GM23338 (cell line): ENCODE measurements at regions not wholly inside any gene's neighbourhood (a gene's known extent, or its start where the extent isn't known, plus 50 kb on each side); places are given as distances from the start of the nearest gene placed in this dataset.

Experiments
- ATAC-seq: fragments of 200-7000 bp; cut with Tn5 transposase; 3 replicates; pipeline ENCODE4 v1.9.1; 2020
- DNase-seq: peaks from one replicate; pipeline ENCODE4 v3.0.0-alpha.2; 2015; ENCODE audit warnings: low spot score
- H2AFZ ChIP-seq: fragments of 200-600 bp; sonication (generic); 2 replicates; pipeline ENCODE4 v1.8.0; 2016; ENCODE audit warnings: antibody characterized with exemption, mild to moderate bottlenecking, moderate library complexity
- H3F3A ChIP-seq: fragments of 200-600 bp; sonication (generic); replicated peaks from 2 replicates; pipeline ENCODE4 v1.8.0; 2017; ENCODE audit warnings: antibody characterized with exemption, mixed run types, low read depth
- H3K27ac ChIP-seq: fragments of 200-600 bp; sonication (generic); 2 replicates; pipeline ENCODE4 v1.6.1; 2016; ENCODE audit warnings: low read depth
- H3K27me3 ChIP-seq: fragments of 200-600 bp; sonication (generic); 2 replicates; pipeline ENCODE4 v1.8.0; 2016; ENCODE audit warnings: mild to moderate bottlenecking, mixed run types, moderate library complexity; ENCODE audit not compliant: insufficient read depth
- H3K36me3 ChIP-seq: fragments of 200-600 bp; sonication (generic); 2 replicates; pipeline ENCODE4 v1.8.0; 2016; ENCODE audit warnings: mild to moderate bottlenecking; ENCODE audit not compliant: insufficient read depth
- H3K4me1 ChIP-seq: fragments of 200-600 bp; sonication (generic); 2 replicates; pipeline ENCODE4 v1.8.0; 2016; ENCODE audit warnings: mild to moderate bottlenecking, moderate library complexity; ENCODE audit not compliant: insufficient read depth
- H3K4me2 ChIP-seq: fragments of 200-600 bp; sonication (generic); 2 replicates; pipeline ENCODE4 v1.7.1; 2017; ENCODE audit warnings: mixed run types
- H3K4me3 ChIP-seq: fragments of 200-600 bp; sonication (generic); 2 replicates; pipeline ENCODE4 v1.6.1; 2016; ENCODE audit warnings: mixed run types
- H3K79me2 ChIP-seq: fragments of 200-600 bp; sonication (generic); replicated peaks from 2 replicates; pipeline ENCODE4 v1.8.0; 2017; ENCODE audit warnings: mild to moderate bottlenecking; ENCODE audit not compliant: insufficient read depth
- H3K9me2 ChIP-seq: fragments of 200-600 bp; sonication (generic); 2 replicates; pipeline ENCODE4 v1.8.0; 2017; ENCODE audit not compliant: insufficient read depth
- H4K20me1 ChIP-seq: fragments of 200-600 bp; sonication (generic); replicated peaks from 2 replicates; pipeline ENCODE4 v1.8.0; 2017; ENCODE audit warnings: mild to moderate bottlenecking; ENCODE audit not compliant: insufficient read depth
- H3K27ac Mint-ChIP-seq: 2 replicates; pipeline ENCODE4 v1.8.0; 2020; ENCODE audit warnings: inconsistent platforms, mild to moderate bottlenecking, moderate library complexity, mixed read lengths
- H3K27me3 Mint-ChIP-seq: 3 replicates; pipeline ENCODE4 v1.8.0; 2022; ENCODE audit warnings: low read depth, mild to moderate bottlenecking, moderate library complexity, mixed read lengths, inconsistent platforms; ENCODE audit not compliant: insufficient read depth, poor library complexity
- H3K36me3 Mint-ChIP-seq: 3 replicates; pipeline ENCODE4 v1.8.0; 2021; ENCODE audit warnings: low read depth, mild to moderate bottlenecking, inconsistent platforms, moderate library complexity, mixed read lengths
- H3K4me1 Mint-ChIP-seq: 3 replicates; pipeline ENCODE4 v1.8.0; 2020; ENCODE audit warnings: mild to moderate bottlenecking, inconsistent platforms, mixed read lengths
- H3K4me3 Mint-ChIP-seq: 3 replicates; pipeline ENCODE4 v1.8.0; 2021; ENCODE audit warnings: moderate library complexity, mild to moderate bottlenecking, inconsistent platforms, mixed read lengths
- H3K9me3 Mint-ChIP-seq: 3 replicates; pipeline ENCODE4 v1.8.0; 2020; ENCODE audit warnings: moderate library complexity, mild to moderate bottlenecking, inconsistent platforms, mixed read lengths
- CREB1 ChIP-seq: fragments of 250-450 bp; sonication (Bioruptor Pico); IDR thresholded peaks from 2 replicates; pipeline ENCODE4 v1.5.0; 2020; ENCODE audit warnings: low read depth, mild to moderate bottlenecking, moderate library complexity
- CTCF ChIP-seq, 2 experiments: fragments of 200-600 bp in 1 of 2; sonication (generic) in 1 of 2; conservative IDR thresholded peaks; 2 replicates each; pipeline versions ENCODE4 v1.5.1 to v1.6.1; 2016 to 2017; ENCODE audit warnings: antibody characterized with exemption in 2 of 2, low read depth in 2 of 2, mild to moderate bottlenecking in 2 of 2, moderate library complexity in 1 of 2
- EZH2 ChIP-seq: fragments of 200-600 bp; sonication (generic); IDR thresholded peaks from one replicate; pipeline ENCODE4 v1.8.0; 2017; ENCODE audit warnings: antibody characterized with exemption, mild to moderate bottlenecking, low read depth; ENCODE audit not compliant: unreplicated experiment
- EZH2phosphoT487 ChIP-seq: fragments of 200-600 bp; sonication (generic); IDR thresholded peaks from one replicate; pipeline ENCODE4 v1.8.1; 2018; ENCODE audit warnings: antibody characterized with exemption; ENCODE audit not compliant: unreplicated experiment
- JUNB ChIP-seq: IDR thresholded peaks from one replicate; pipeline ENCODE4 v1.6.1; 2016; ENCODE audit warnings: antibody characterized with exemption; ENCODE audit not compliant: unreplicated experiment
- NANOG ChIP-seq: IDR thresholded peaks from 2 replicates; pipeline ENCODE4 v1.6.1; 2016; ENCODE audit warnings: antibody characterized with exemption, borderline replicate concordance
- POLR2AphosphoS5 ChIP-seq: IDR thresholded peaks from 2 replicates; pipeline ENCODE4 v1.6.1; 2016; ENCODE audit warnings: antibody characterized with exemption, low read depth
- STAT1 ChIP-seq: IDR thresholded peaks from one replicate; pipeline ENCODE4 v1.6.1; 2016; ENCODE audit warnings: antibody characterized with exemption; ENCODE audit not compliant: unreplicated experiment
- ZNF114 ChIP-seq: fragments of 250-450 bp; sonication (Bioruptor Pico); IDR thresholded peaks from 2 replicates; pipeline ENCODE4 v1.5.0; 2020; ENCODE audit warnings: mild to moderate bottlenecking, moderate library complexity
- ZNF331 ChIP-seq: fragments of 250-450 bp; sonication (Bioruptor Pico); IDR thresholded peaks from 2 replicates; pipeline ENCODE4 v1.5.0; 2020; ENCODE audit warnings: low read depth, mild to moderate bottlenecking, moderate library complexity
- TF ChIP-seq, protein P1 (sequence below): IDR thresholded peaks from one replicate; pipeline ENCODE4 v1.6.1; 2018; ENCODE audit warnings: antibody characterized with exemption; ENCODE audit not compliant: unreplicated experiment

GRCh38 chr10:42113158-42113450, 525.3 kb downstream of the ZNF33B start:
- Mint-ChIP-seq H3K9me3 (peaks cover 79% of the 10 kb centered on the region), H3K4me1 (no peaks in the 10 kb centered on the region), H3K27ac (no peak overlapping the region), H3K4me3 (no peak overlapping the region), H3K36me3 (peaks cover 19% of the 10 kb centered on the region; the same call in 2 of the 3 replicates), H3K27me3 (peaks cover 2% of the 10 kb centered on the region)
- H3K27ac ChIP-seq = no peak overlapping the region
- H3K4me2 ChIP-seq = no peak overlapping the region
- H3K27me3 ChIP-seq = no peaks in the 10 kb centered on the region
- no peaks in the 10 kb centered on the region for H3F3A ChIP-seq
- TF ChIP-seq ZNF114 (CRISPR knock-in tag) = no peak
- TF ChIP-seq CTCF (conservative IDR thresholded peaks at IDR 0.05; ENCODE audit: low read depth in 2 of 2) = no peak
- TF ChIP-seq POLR2AphosphoS5 = no peak
- no peak for TF ChIP-seq EZH2
- no peak for TF ChIP-seq NANOG
- no peak for TF ChIP-seq STAT1
- TF ChIP-seq JUNB = no peak
- no peaks in the 10 kb centered on the region for H3K79me2 ChIP-seq
- no peaks in the 10 kb centered on the region for H3K36me3 ChIP-seq
- H3K4me3 ChIP-seq = no peak overlapping the region
- no peak overlapping the region for H2AFZ ChIP-seq
- no peak for ATAC-seq
- H4K20me1 ChIP-seq = no peaks in the 10 kb centered on the region
- no peaks in the 10 kb centered on the region for H3K4me1 ChIP-seq
- no peaks in the 10 kb centered on the region for H3K9me2 ChIP-seq
- DNase-seq = no peak

- Mint-ChIP-seq H3K27me3 (peaks cover 2% of the 10 kb centered on the region), H3K36me3 (peaks cover 19% of the 10 kb centered on the region; the same call in 2 of the 3 replicates), H3K9me3 (peaks cover 78% of the 10 kb centered on the region), H3K4me1 (no peaks in the 10 kb centered on the region), H3K4me3 (no peak overlapping the region), H3K27ac (no peak overlapping the region)
- Histone ChIP-seq H2AFZ (no peak overlapping the region), H3K79me2 (no peaks in the 10 kb centered on the region), H3K27ac (no peak overlapping the region), H3K4me1 (no peaks in the 10 kb centered on the region), H3K4me3 (no peak overlapping the region), H3K4me2 (no peak overlapping the region), H3K36me3 (no peaks in the 10 kb centered on the region), H3K9me2 (no peaks in the 10 kb centered on the region), H3K27me3 (no peaks in the 10 kb centered on the region), H3F3A (no peaks in the 10 kb centered on the region), H4K20me1 (no peaks in the 10 kb centered on the region)
- no peak for ATAC-seq
- DNase-seq = no peak
- TF ChIP-seq EZH2phosphoT487 = no peak
- no peak for TF ChIP-seq CREB1 (CRISPR knock-in tag)
- no peak for TF ChIP-seq NANOG
- TF ChIP-seq CTCF (conservative IDR thresholded peaks at IDR 0.05; ENCODE audit: low read depth in 2 of 2) = no peak
- TF ChIP-seq POLR2AphosphoS5 = no peak
- no peak for TF ChIP-seq ZNF331
- no peak for TF ChIP-seq JUNB
- TF ChIP-seq, protein P1, sequence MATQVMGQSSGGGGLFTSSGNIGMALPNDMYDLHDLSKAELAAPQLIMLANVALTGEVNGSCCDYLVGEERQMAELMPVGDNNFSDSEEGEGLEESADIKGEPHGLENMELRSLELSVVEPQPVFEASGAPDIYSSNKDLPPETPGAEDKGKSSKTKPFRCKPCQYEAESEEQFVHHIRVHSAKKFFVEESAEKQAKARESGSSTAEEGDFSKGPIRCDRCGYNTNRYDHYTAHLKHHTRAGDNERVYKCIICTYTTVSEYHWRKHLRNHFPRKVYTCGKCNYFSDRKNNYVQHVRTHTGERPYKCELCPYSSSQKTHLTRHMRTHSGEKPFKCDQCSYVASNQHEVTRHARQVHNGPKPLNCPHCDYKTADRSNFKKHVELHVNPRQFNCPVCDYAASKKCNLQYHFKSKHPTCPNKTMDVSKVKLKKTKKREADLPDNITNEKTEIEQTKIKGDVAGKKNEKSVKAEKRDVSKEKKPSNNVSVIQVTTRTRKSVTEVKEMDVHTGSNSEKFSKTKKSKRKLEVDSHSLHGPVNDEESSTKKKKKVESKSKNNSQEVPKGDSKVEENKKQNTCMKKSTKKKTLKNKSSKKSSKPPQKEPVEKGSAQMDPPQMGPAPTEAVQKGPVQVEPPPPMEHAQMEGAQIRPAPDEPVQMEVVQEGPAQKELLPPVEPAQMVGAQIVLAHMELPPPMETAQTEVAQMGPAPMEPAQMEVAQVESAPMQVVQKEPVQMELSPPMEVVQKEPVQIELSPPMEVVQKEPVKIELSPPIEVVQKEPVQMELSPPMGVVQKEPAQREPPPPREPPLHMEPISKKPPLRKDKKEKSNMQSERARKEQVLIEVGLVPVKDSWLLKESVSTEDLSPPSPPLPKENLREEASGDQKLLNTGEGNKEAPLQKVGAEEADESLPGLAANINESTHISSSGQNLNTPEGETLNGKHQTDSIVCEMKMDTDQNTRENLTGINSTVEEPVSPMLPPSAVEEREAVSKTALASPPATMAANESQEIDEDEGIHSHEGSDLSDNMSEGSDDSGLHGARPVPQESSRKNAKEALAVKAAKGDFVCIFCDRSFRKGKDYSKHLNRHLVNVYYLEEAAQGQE = no peak
- TF ChIP-seq STAT1 = no peak
Observed at GRCh38 chr10:42112331-42113157, 525.8 kb downstream of the ZNF33B start.
